Thymus (tissue), 11 donors: ENCODE measurements at regions not wholly inside any gene's neighbourhood (a gene's known extent, or its start where the extent isn't known, plus 50 kb on each side); places are given as distances from the start of the nearest gene placed in this dataset.

Experiments used
- DNase-seq, 9 donors: peaks; one replicate each; pipeline ENCODE4 v3.0.0-alpha.2; 2013; ENCODE audit warnings: low spot score in 9 of 9, low read depth in 6 of 9, missing footprints in 1 of 9
- H3K27ac ChIP-seq, 2 donors: one replicate each; pipeline ENCODE4 v1.5.1; 2013; ENCODE audit warnings: control low read depth in 1 of 2, low read depth in 1 of 2, low read length in 1 of 2, mild to moderate bottlenecking in 1 of 2, moderate library complexity in 1 of 2
- H3K27me3 ChIP-seq, 2 donors: one replicate each; pipeline ENCODE4 v1.5.1; 2013; ENCODE audit warnings: low read length in 1 of 2; ENCODE audit not compliant: control insufficient read depth in 2 of 2, insufficient read depth in 1 of 2
- H3K36me3 ChIP-seq, 2 donors: one replicate each; pipeline ENCODE4 v1.5.1; 2013; ENCODE audit warnings: low read length in 1 of 2, mild to moderate bottlenecking in 1 of 2, moderate library complexity in 1 of 2; ENCODE audit not compliant: control insufficient read depth in 2 of 2, insufficient read depth in 2 of 2
- H3K4me1 ChIP-seq, 2 donors: one replicate each; pipeline ENCODE4 v1.5.1; 2013; ENCODE audit warnings: low read length in 2 of 2; ENCODE audit not compliant: control insufficient read depth in 2 of 2, insufficient read depth in 2 of 2
- H3K4me3 ChIP-seq, 2 donors: one replicate each; pipeline ENCODE4 v1.5.1; 2013; ENCODE audit warnings: low read length in 2 of 2, control low read depth in 1 of 2, mild to moderate bottlenecking in 1 of 2
- H3K9me3 ChIP-seq, 2 donors: one replicate each; pipeline ENCODE4 v1.5.1; 2013; ENCODE audit warnings: low read length in 1 of 2, mild to moderate bottlenecking in 1 of 2; ENCODE audit not compliant: control insufficient read depth in 2 of 2, insufficient read depth in 1 of 2
- WGBS: extraction: QIAGEN DNeasy Blood & Tissue Kit; methylation state at CpG from one replicate; pipeline ENCODE4 v1.1.7; 2013; 5-methylcytosine and 5-hydroxymethylcytosine counted together
- donor health status: healthy.

DNA sequence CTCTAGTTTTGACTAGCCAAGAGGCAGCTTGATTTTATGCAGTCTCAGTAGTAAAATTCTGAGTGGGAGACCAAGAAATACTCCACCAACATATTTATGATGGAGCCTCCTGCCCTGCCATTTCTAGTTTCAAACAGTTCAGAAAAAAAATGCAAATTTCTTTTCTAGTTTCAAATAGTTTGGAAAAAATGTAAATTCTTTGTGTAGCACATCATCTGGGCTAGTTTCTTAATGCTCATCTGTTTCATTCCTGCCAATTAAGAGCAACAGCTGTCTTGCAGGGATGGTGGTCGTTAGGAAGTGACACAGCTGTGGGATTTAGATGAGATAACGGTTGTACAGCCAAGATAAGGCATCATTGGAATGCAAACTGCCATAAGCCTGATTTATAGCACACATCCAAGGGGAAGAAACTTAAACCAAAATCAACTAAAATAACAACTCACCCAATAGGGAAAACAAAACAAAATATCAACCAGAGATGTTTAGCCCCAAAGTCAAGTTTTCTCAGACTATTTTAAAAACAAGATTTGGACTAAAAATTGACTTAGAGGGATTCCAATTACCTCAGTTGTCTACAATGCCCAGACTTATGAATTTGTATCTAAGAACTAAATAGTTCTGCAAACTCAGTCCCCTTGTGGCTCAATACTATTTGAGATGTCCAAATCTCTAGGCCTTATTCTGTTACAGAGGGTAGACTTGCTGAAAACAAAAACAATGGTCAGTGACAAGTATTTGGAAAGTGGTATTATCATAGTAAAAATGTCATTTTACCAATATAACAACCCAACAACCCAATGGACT, 291.3 kb upstream of the ATP2B1 start:
- Histone ChIP-seq H3K4me1 (no peaks in the 10 kb centered on the region), H3K27me3 (no peaks in the 10 kb centered on the region), H3K9me3 (no peaks in the 10 kb centered on the region), H3K4me3 (no peak overlapping the region), H3K27ac (no peak overlapping the region), H3K36me3 (no peaks in the 10 kb centered on the region)
- WGBS: 35% methylated on average over 2 of the region's 2 CpGs
- no peak for DNase-seq

- DNase-seq: no peak
- H3K4me1 ChIP-seq: no peaks in the 10 kb centered on the region
- no peak overlapping the region for H3K4me3 ChIP-seq
- H3K27me3 ChIP-seq: no peaks in the 10 kb centered on the region
- no peak overlapping the region for H3K27ac ChIP-seq
- H3K36me3 ChIP-seq: no peaks in the 10 kb centered on the region
- H3K9me3 ChIP-seq: no peaks in the 10 kb centered on the region
- 79% methylated on average over 1 of the region's 1 CpG for WGBS
Measured at GRCh38 chr12:89995870-89996269, 287.2 kb upstream of the ATP2B1 start.

DNA sequence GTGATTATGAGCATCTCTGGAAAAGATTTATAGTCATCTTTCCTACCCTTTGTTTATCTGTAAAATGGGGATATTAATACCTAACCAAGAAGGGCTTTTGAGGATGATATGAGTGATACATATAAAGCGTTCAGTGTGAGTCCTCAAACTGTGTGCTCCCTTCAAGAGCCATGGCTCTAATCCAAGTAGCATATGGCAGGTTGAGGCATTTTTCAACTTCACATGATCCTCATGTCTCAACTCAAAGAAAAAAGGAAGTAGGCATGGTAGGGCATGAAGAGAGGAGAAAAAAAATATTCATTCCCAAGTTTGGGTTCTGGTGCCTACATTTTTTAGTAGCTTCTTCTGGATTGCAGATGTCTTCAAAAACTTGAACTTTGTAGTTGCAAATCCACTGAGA, 286.3 kb upstream of the ATP2B1 start:
- Histone ChIP-seq H3K36me3 (no peaks in the 10 kb centered on the region), H3K9me3 (no peaks in the 10 kb centered on the region), H3K4me1 (no peaks in the 10 kb centered on the region), H3K4me3 (no peak overlapping the region), H3K27ac (no peak overlapping the region), H3K27me3 (no peaks in the 10 kb centered on the region)
- DNase-seq: no peak
- WGBS: 97% methylated on average over 1 of the region's 1 CpG

- Histone ChIP-seq H3K36me3 (no peaks in the 10 kb centered on the region), H3K9me3 (no peaks in the 10 kb centered on the region), H3K4me3 (no peak overlapping the region), H3K27ac (no peak overlapping the region), H3K4me1 (no peaks in the 10 kb centered on the region), H3K27me3 (no peaks in the 10 kb centered on the region)
- no peak for DNase-seq
- WGBS: 99% methylated on average over 1 of the region's 1 CpG
Measured at GRCh38 chr12:89993632-89994031, 285.0 kb upstream of the ATP2B1 start.

GRCh38 chr12:89992668-89993451, 284.2 kb upstream of the ATP2B1 start:
- H3K27me3 ChIP-seq: no peaks in the 10 kb centered on the region
- no peaks in the 10 kb centered on the region for H3K4me1 ChIP-seq
- no peaks in the 10 kb centered on the region for H3K9me3 ChIP-seq
- WGBS: 81% methylated on average over 2 of the region's 2 CpGs
- H3K4me3 ChIP-seq: no peak overlapping the region
- no peak overlapping the region for H3K27ac ChIP-seq
- no peak for DNase-seq
- no peaks in the 10 kb centered on the region for H3K36me3 ChIP-seq

- no peaks in the 10 kb centered on the region for H3K27me3 ChIP-seq
- H3K36me3 ChIP-seq: no peaks in the 10 kb centered on the region
- WGBS: 96% methylated on average over 6 of the region's 6 CpGs
Measured at GRCh38 chr12:89991807-89992590, 283.4 kb upstream of the ATP2B1 start.

GRCh38 chr12:89988188-89988915, 279.7 kb upstream of the ATP2B1 start:
- Histone ChIP-seq H3K36me3 (no peaks in the 10 kb centered on the region), H3K4me3 (no peak overlapping the region), H3K27ac (no peak overlapping the region), H3K9me3 (no peaks in the 10 kb centered on the region), H3K4me1 (no peaks in the 10 kb centered on the region), H3K27me3 (no peaks in the 10 kb centered on the region)
- WGBS: over 99% methylated on average over 5 of the region's 5 CpGs
- DNase-seq: no peak

More at GRCh38 chr12:89991807-89992590, 283.4 kb upstream of the ATP2B1 start:
- no peaks in the 10 kb centered on the region for H3K4me1 ChIP-seq
- H3K9me3 ChIP-seq: no peaks in the 10 kb centered on the region
- no peak overlapping the region for H3K27ac ChIP-seq
- no peak overlapping the region for H3K4me3 ChIP-seq
- no peak for DNase-seq

GRCh38 chr12:89985935-89986334, 277.3 kb upstream of the ATP2B1 start:
- 99% methylated on average over 1 of the region's 1 CpG for WGBS
- Histone ChIP-seq H3K4me3 (no peak overlapping the region), H3K4me1 (no peaks in the 10 kb centered on the region), H3K27ac (no peak overlapping the region), H3K27me3 (no peaks in the 10 kb centered on the region), H3K36me3 (no peaks in the 10 kb centered on the region), H3K9me3 (no peaks in the 10 kb centered on the region)
- no peak for DNase-seq
